Activated CD4-positive, alpha-beta T cell treated with anti-CD3 and anti-CD28 coated beads, Interleukin-2, amount 50 U/mL, for 48 hours (primary cell): ENCODE measurements at regions not wholly inside any gene's neighbourhood (a gene's known extent, or its start where the extent isn't known, plus 50 kb on each side); places are given as distances from the start of the nearest gene placed in this dataset.
"Not testable (repeated sequence)": the region's sequence is repeated elsewhere in the genome, so short reads cannot be mapped to it uniquely, and the experiment has no call there.

Experiments used
- DNase-seq, 2 experiments: peaks; one replicate each; pipeline ENCODE4 v3.0.0-alpha.2; 2020

- no peak for DNase-seq
Observed at GRCh38 chr2:15753811-15754702, 162.4 kb downstream of the DDX1 start.

GRCh38 chr2:15754703-15755099 is 163.0 kb downstream of the DDX1 start:
- no peak for DNase-seq

GRCh38 chr2:15755528-15755927 is 163.9 kb downstream of the DDX1 start:
- no peak for DNase-seq

- DNase-seq = no peak
Observed at GRCh38 chr2:15756011-15756550, 164.4 kb downstream of the DDX1 start.

- no peak for DNase-seq
Observed at GRCh38 chr2:15756882-15757819, 165.5 kb downstream of the DDX1 start.

GRCh38 chr2:15757820-15758586 is 166.3 kb downstream of the DDX1 start:
- DNase-seq = no peak

GRCh38 chr2:15758848-15759247 is 167.2 kb downstream of the DDX1 start:
- no peak for DNase-seq

GRCh38 chr2:15759385-15759784 is 167.7 kb downstream of the DDX1 start:
- DNase-seq = no peak

GRCh38 chr2:15759791-15760190 is 168.1 kb downstream of the DDX1 start:
- DNase-seq = not testable (repeated sequence)

- DNase-seq = no peak
Observed at GRCh38 chr2:15760232-15760910, 168.7 kb downstream of the DDX1 start.

- no peak for DNase-seq
Observed at GRCh38 chr2:15761056-15761455, 169.4 kb downstream of the DDX1 start.

GRCh38 chr2:15761910-15762309 is 170.2 kb downstream of the DDX1 start:
- DNase-seq = no peak

GRCh38 chr2:15762449-15762848 is 170.8 kb downstream of the DDX1 start:
- no peak for DNase-seq

- DNase-seq = no peak
Observed at GRCh38 chr2:15763106-15763821, 171.6 kb downstream of the DDX1 start.

- DNase-seq = no peak
Observed at GRCh38 chr2:15763822-15764682, 172.4 kb downstream of the DDX1 start.

- DNase-seq = no peak
Observed at GRCh38 chr2:15764683-15765011, 173.0 kb downstream of the DDX1 start.

GRCh38 chr2:15765211-15765610 is 173.5 kb downstream of the DDX1 start:
- DNase-seq = no peak

GRCh38 chr2:15765686-15766302 is 174.1 kb downstream of the DDX1 start:
- DNase-seq = no peak

GRCh38 chr2:15766303-15766861 is 174.0 kb upstream of the MYCN start:
- no peak for DNase-seq
